Lung (tissue), 11 donors: ENCODE measurements at regions not wholly inside any gene's neighbourhood (a gene's known extent, or its start where the extent isn't known, plus 50 kb on each side); places are given as distances from the start of the nearest gene placed in this dataset.
A peak's percentile ranks its signal among the peaks of the same experiment; 100 is the strongest.

Experiments used
- ATAC-seq: fragments of 200-7000 bp; cut with Tn5 transposase; one replicate; pipeline ENCODE4 v1.9.1; 2020; ENCODE audit warnings: moderate number of reproducible peaks; ENCODE audit not compliant: insufficient read depth, low FRiP score
- DNase-seq, 3 donors: peaks; one replicate each; pipeline ENCODE4 v3.0.0-alpha.2; 2013 to 2017
- H3K27ac ChIP-seq, 2 donors: one replicate each; pipeline ENCODE4 v1.5.1; 2013; ENCODE audit warnings: mild to moderate bottlenecking in 2 of 2, moderate library complexity in 2 of 2, control low read depth in 1 of 2, inconsistent platforms in 1 of 2, low read depth in 1 of 2, low read length in 1 of 2
- H3K27me3 ChIP-seq, 3 donors: one replicate each; pipeline ENCODE4 v1.5.1; 2013; ENCODE audit warnings: low read length in 2 of 3; ENCODE audit not compliant: control insufficient read depth in 3 of 3, insufficient read depth in 3 of 3
- H3K36me3 ChIP-seq, 4 donors: one replicate each; pipeline ENCODE4 v1.5.1; 2013; ENCODE audit warnings: low read length in 4 of 4, mild to moderate bottlenecking in 1 of 4, moderate library complexity in 1 of 4; ENCODE audit not compliant: control insufficient read depth in 4 of 4, insufficient read depth in 4 of 4
- H3K4me1 ChIP-seq, 5 donors: one replicate each; pipeline ENCODE4 v1.5.1; 2013; ENCODE audit warnings: low read length in 5 of 5, mild to moderate bottlenecking in 2 of 5, moderate library complexity in 1 of 5; ENCODE audit not compliant: control insufficient read depth in 5 of 5, insufficient read depth in 5 of 5
- H3K4me3 ChIP-seq: one replicate; pipeline ENCODE4 v1.5.1; 2013; ENCODE audit warnings: mild to moderate bottlenecking, control low read depth, moderate library complexity
- H3K9ac ChIP-seq, 2 donors: one replicate each; pipeline ENCODE4 v1.5.1; 2013; ENCODE audit warnings: low read length in 2 of 2, control low read depth in 1 of 2; ENCODE audit not compliant: insufficient read depth in 1 of 2
- H3K9me3 ChIP-seq, 4 donors: one replicate each; pipeline ENCODE4 v1.5.1; 2013; ENCODE audit warnings: low read length in 3 of 4, mild to moderate bottlenecking in 1 of 4, moderate library complexity in 1 of 4; ENCODE audit not compliant: control insufficient read depth in 4 of 4, insufficient read depth in 3 of 4
- WGBS, 2 donors: extraction: QIAGEN DNeasy Blood & Tissue Kit; methylation state at CpG; one replicate each; pipeline ENCODE4 v1.1.7; 2013; 5-methylcytosine and 5-hydroxymethylcytosine counted together
- TF ChIP-seq, protein P1 (sequence below): IDR thresholded peaks from 2 replicates; pipeline ENCODE4 v1.5.1; 2012; ENCODE audit warnings: mild to moderate bottlenecking; ENCODE audit errors: control extremely low read depth, extremely low read depth
- donor health status: control.
- donor health status: control.
- donor health status: Bipolar disorder and iron deficiency.
- donor health status: healthy.
- donor health status: DM: yes; HTN: yes; CAD: no.

DNA sequence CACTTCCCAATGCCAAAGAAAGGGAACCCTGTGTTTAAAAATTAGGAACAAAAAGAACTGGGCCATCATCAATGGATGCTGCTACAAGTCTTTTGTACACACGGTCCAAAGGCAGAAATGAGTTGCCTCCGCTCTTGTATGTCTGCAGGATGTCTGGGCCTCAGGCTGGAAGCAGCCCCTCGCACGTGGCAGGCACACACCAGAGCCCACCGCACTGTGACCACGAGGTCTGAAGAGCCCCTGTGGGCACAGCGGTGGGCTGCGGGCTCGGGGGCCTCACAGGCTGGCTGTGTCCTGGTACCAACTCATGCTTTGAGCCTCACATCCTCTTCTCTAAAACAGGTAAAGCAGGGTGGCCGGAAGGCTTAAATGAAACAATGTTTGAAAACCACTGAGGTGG is 309.3 kb downstream of the C16orf95 start:
- no peak overlapping the region for H3K9ac ChIP-seq
- peaks cover 0 to 5% (median 0%) of the 10 kb centered on the region in 3 donors for H3K27me3 ChIP-seq
- peaks cover 0 to 18% (median 1%) of the 10 kb centered on the region in 4 donors for H3K9me3 ChIP-seq
- no peaks in the 10 kb centered on the region for H3K36me3 ChIP-seq
- no peak overlapping the region for H3K27ac ChIP-seq
- H3K4me3 ChIP-seq = no peak overlapping the region
- peaks cover 0 to under 1% (median 0%) of the 10 kb centered on the region in 5 donors for H3K4me1 ChIP-seq
- TF ChIP-seq, protein P1, sequence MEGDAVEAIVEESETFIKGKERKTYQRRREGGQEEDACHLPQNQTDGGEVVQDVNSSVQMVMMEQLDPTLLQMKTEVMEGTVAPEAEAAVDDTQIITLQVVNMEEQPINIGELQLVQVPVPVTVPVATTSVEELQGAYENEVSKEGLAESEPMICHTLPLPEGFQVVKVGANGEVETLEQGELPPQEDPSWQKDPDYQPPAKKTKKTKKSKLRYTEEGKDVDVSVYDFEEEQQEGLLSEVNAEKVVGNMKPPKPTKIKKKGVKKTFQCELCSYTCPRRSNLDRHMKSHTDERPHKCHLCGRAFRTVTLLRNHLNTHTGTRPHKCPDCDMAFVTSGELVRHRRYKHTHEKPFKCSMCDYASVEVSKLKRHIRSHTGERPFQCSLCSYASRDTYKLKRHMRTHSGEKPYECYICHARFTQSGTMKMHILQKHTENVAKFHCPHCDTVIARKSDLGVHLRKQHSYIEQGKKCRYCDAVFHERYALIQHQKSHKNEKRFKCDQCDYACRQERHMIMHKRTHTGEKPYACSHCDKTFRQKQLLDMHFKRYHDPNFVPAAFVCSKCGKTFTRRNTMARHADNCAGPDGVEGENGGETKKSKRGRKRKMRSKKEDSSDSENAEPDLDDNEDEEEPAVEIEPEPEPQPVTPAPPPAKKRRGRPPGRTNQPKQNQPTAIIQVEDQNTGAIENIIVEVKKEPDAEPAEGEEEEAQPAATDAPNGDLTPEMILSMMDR = no peak
- ATAC-seq (no peak), DNase-seq (no peak)
- 89 to 91% methylated on average over 10 of the region's 10 CpGs for WGBS, 2 donors

DNA sequence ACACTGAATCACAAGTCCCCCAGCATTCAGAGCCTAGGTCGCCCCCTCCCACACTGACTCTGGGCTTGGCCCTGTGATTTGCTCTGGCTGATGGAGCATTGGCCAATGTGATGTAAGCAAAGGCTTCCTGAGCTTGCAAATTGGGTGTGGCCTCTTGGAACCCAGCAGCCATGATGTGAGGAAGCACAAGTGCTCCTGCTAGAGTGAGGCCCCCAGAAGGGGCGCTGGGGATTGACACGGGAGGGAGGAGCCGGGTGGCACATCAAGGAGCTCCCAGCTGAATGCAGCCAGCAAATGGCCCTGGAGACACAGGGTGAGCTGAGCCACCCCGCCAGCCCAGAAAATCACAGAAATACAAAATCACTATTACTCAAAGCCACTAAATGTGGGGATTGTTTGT is 308.5 kb downstream of the C16orf95 start:
- peaks cover 0 to 8% (median 0%) of the 10 kb centered on the region in 5 donors for H3K4me1 ChIP-seq

DNA sequence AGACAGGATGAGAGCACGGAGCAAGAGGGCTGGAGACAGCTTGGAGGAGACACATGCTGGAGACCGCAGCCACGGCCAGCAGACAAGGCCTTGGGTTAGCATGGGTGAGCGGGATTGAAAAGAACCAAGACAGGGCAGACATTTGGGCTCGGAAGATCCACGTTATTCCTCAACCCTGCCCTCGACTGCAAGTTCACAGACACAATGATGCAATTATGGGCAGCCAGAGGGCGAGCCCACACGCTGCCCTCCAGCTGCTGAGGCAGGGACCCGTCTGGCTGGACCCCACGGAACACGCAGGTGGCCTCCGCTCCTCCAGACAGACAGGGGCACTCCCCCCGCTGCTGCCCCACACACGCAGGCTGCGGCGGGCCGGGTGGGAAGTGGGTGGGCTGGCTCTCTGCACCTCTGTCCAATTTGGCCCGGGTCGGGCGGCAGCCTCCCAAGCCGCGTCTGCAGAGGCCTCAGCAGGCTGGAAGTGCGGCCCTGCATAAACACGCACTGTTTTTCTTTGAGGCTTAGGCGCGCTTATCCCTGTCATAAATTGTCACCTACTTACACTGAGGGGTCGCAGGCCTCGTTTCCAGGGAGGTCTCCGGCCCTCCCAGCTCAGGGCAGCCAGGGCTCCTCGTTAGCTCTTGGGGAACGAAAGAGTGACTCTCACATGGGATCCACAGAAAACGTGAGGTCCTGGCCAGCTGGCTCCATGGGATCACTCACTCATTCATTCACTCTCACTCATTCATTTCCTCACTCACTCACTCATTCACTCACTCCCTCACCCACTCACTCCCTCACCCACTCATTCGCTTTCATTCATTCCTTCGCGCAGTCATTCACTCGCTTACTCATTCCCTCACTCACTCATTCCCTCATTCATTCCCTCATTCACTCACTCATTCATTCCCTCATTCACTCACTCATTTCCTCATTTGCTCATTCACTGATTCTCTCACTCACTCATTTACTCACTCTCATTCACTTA is 303.9 kb downstream of the C16orf95 start:
- Histone ChIP-seq H3K4me1 (peaks cover 0 to 9% (median 0%) of the 10 kb centered on the region in 5 donors), H3K9ac (no peak overlapping the region), H3K4me3 (no peak overlapping the region), H3K36me3 (no peaks in the 10 kb centered on the region), H3K9me3 (peaks cover 0 to 10% (median 0%) of the 10 kb centered on the region in 4 donors), H3K27ac (no peak overlapping the region), H3K27me3 (peaks cover 0 to 5% (median 0%) of the 10 kb centered on the region in 3 donors)
- DNase-seq (peak; percentile 51 to 62 (median 56)), ATAC-seq (no peak)
- 66 to 80% methylated on average over 37 of the region's 37 CpGs for WGBS, 2 donors
- TF ChIP-seq, protein P1 = no peak

More for the DNA sequence above, 308.5 kb downstream of the C16orf95 start:
- H3K27me3 ChIP-seq = peaks cover 0 to 5% (median 0%) of the 10 kb centered on the region in 3 donors
- no peak overlapping the region for H3K4me3 ChIP-seq
- H3K9ac ChIP-seq = no peak overlapping the region
- no peak overlapping the region for H3K27ac ChIP-seq
- no peak for ATAC-seq
- 92 to 98% methylated on average over 5 of the region's 5 CpGs for WGBS, 2 donors
- H3K9me3 ChIP-seq = peaks cover 0 to 18% (median 1%) of the 10 kb centered on the region in 4 donors
- H3K36me3 ChIP-seq = no peaks in the 10 kb centered on the region
- DNase-seq = no peak
- TF ChIP-seq, protein P1 = no peak
